NCI-H2107 treated with DMSO at 0.1 percent for 48 hours (cell line): ENCODE measurements at regions not wholly inside any gene's neighbourhood (a gene's known extent, or its start where the extent isn't known, plus 50 kb on each side); places are given as distances from the start of the nearest gene placed in this dataset.

Source experiments
- DNase-seq: peaks from one replicate; lab custom pipeline; 2025; ENCODE audit not compliant: unreplicated experiment; lab: John Stamatoyannopoulos, UW

GRCh38 chr3:24741506-24741905 is 246.9 kb upstream of the THRB start:
- no peak for DNase-seq

GRCh38 chr3:24748520-24748919 is 253.9 kb upstream of the THRB start:
- no peak for DNase-seq

GRCh38 chr3:24751020-24751419 is 256.4 kb upstream of the THRB start:
- DNase-seq = no peak

- DNase-seq = no peak
Observed at GRCh38 chr3:24756101-24756888, 261.6 kb upstream of the THRB start.

GRCh38 chr3:24763393-24763792 is 268.7 kb upstream of the THRB start:
- no peak for DNase-seq

GRCh38 chr3:24764236-24764915 is 269.7 kb upstream of the THRB start:
- no peak for DNase-seq

GRCh38 chr3:24765399-24765798 is 270.7 kb upstream of the THRB start:
- no peak for DNase-seq

- no peak for DNase-seq
Observed at GRCh38 chr3:24769918-24770317, 275.3 kb upstream of the THRB start.

GRCh38 chr3:24773798-24774197 is 279.1 kb upstream of the THRB start:
- peak; percentile 42 for DNase-seq

- DNase-seq = no peak
Observed at GRCh38 chr3:24780991-24781390, 286.3 kb upstream of the THRB start.

- DNase-seq = no peak
Observed at GRCh38 chr3:24781454-24781853, 286.8 kb upstream of the THRB start.

GRCh38 chr3:24793896-24794295 is 299.2 kb upstream of the THRB start:
- peak; percentile 39 for DNase-seq

GRCh38 chr3:24802614-24803013 is 308.0 kb upstream of the THRB start:
- DNase-seq = no peak

- DNase-seq = no peak
Observed at GRCh38 chr3:24804095-24804494, 309.4 kb upstream of the THRB start.

GRCh38 chr3:24810881-24811280 is 316.2 kb upstream of the THRB start:
- DNase-seq = no peak

- DNase-seq = no peak
Observed at GRCh38 chr3:24812116-24812515, 317.5 kb upstream of the THRB start.

- DNase-seq = no peak
Observed at GRCh38 chr3:24818055-24818454, 323.4 kb upstream of the THRB start.

GRCh38 chr3:24828011-24828410 is 333.4 kb upstream of the THRB start:
- no peak for DNase-seq

- no peak for DNase-seq
Observed at GRCh38 chr3:24828551-24828950, 333.9 kb upstream of the THRB start.

- DNase-seq = no peak
Observed at GRCh38 chr3:24829011-24829581, 334.4 kb upstream of the THRB start.

GRCh38 chr3:24829629-24830229 is 335.1 kb upstream of the THRB start:
- no peak for DNase-seq
